Panc1 (cell line): ENCODE measurements at regions not wholly inside any gene's neighbourhood (a gene's known extent, or its start where the extent isn't known, plus 50 kb on each side); places are given as distances from the start of the nearest gene placed in this dataset.

ENCODE experiments used
- CTCF ChIP-seq: fragments of 450-650 bp; IDR thresholded peaks from 2 replicates; pipeline ENCODE4 v1.5.1; 2017; ENCODE audit warnings: mild to moderate bottlenecking
- POLR2AphosphoS5 ChIP-seq: IDR thresholded peaks from 2 replicates; pipeline ENCODE4 v1.6.1; 2012; ENCODE audit warnings: mild to moderate bottlenecking, low read depth, low read length, moderate library complexity
- SIN3A ChIP-seq: IDR thresholded peaks from 2 replicates; pipeline ENCODE4 v1.6.1; 2012; ENCODE audit warnings: low read depth, mild to moderate bottlenecking, low read length, moderate library complexity, borderline replicate concordance; ENCODE audit not compliant: insufficient read depth

GRCh38 chr2:155633060-155633839, 699.3 kb downstream of the NR4A2 start:
- TF ChIP-seq POLR2AphosphoS5 (no peak), SIN3A (no peak), CTCF (no peak)
